ENCODE measurements at regions not wholly inside any gene's neighbourhood (a gene's known extent, or its start where the extent isn't known, plus 50 kb on each side); places are given as distances from the start of the nearest gene placed in this dataset.
"Not testable (repeated sequence)": the region's sequence is repeated elsewhere in the genome, so short reads cannot be mapped to it uniquely, and the experiment has no call there.

DNA sequence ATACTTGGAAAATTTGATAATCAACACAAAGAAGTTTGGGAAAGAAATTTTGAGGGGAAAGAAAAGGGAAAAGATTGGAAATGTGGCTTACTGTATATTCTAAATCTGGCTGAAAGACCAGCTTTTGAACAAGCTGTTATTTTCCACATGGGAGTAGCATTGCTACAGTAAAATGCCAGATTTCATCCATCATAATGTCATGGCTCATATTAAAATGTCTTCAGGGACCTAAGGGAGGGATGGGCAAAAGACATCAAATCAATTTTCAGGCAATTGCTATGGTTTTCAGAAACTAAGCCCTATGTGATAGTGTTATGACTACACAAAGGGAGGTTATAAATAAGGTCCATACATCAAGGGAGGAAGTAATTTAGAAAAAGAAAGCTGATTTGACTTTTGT lies 1116.9 kb upstream of the CELF2 start:
- DNase-seq (ENCODE audit: extremely low read depth in 1 of 2, low read depth in 1 of 2), result no peak

- DNase-seq (ENCODE audit: extremely low read depth in 1 of 2, low read depth in 1 of 2), result no peak
Measured at GRCh38 chr10:9901971-9902370, 1115.7 kb upstream of the CELF2 start.

DNA sequence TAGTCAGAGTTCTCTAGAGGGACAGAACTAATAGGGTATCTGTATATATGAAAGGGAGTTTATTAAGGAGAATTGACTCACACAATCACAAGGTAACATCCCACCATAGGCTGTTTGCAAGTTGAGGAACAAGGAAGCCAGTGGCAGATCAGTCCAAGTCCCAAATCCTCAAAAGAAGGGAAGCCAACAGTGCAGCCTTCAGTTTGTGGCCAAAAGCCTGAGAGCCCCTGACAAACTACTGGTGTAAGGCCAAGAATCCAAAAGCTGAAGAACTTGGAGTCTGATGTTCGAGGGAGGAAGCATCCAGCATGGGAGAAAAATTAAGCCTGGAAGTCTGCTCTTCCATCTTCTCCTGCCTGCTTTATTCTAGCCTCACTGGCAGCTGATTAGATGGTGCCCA lies 1107.2 kb upstream of the CELF2 start:
- DNase-seq (ENCODE audit: extremely low read depth in 1 of 2, low read depth in 1 of 2), result no peak

DNA sequence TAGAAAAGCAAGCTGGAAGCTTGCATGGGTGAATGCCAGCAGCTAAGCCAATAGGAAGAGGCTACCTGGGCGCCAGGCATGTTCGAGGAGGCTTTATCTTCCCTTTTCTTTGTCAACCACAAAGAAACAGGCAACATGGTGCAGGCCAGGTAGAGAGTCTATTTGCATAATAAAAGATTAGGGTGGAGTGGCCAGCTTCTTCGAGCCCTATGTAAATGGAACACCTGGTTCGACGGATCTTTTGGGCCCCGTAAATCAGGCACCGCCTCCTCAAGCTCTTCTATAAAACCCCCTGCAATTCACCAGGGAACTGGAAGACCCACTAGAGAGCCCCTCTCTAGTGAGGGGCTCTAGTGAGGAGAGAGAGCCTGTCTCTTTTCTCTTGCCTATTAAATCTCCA lies 1106.2 kb upstream of the CELF2 start:
- DNase-seq (ENCODE audit: extremely low read depth in 1 of 2, low read depth in 1 of 2), result no peak

DNA sequence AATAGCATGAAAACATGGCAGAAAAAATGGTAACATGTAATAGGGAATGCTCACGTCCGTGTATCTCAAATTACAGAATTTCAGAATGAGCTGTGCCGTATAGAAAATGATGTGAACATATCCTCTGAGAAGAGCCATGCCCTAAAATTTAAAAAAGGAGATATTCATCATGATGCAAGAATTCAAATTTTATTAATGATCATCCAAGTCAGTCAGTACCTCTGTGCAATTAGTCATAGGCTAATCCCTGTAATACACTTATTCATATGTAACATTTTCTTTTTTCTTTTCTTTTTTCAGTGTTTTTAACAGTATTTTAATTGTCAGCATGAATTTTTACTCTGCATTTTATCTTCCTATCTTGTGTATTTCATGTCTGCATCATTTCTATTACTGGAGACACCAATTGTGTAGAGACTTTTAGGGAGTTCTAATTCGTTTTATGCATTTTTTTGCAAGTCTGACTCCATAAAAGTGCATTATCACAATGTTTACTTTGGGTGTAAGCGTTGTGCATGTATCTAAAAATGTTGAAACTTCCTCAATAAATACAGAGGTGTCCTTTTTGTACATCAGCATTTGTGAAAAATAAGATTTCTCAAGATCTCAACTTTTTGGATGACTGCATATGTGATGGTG lies 1103.7 kb upstream of the CELF2 start:
- DNase-seq (ENCODE audit: extremely low read depth in 1 of 2, low read depth in 1 of 2), result no peak

GRCh38 chr10:9921544-9921943 lies 1096.1 kb upstream of the CELF2 start:
- DNase-seq (ENCODE audit: extremely low read depth in 1 of 2, low read depth in 1 of 2), result no peak

GRCh38 chr10:9922126-9922870 lies 1095.4 kb upstream of the CELF2 start:
- no peak for DNase-seq (ENCODE audit: extremely low read depth in 1 of 2, low read depth in 1 of 2)

GRCh38 chr10:9926003-9926402 lies 1091.7 kb upstream of the CELF2 start:
- DNase-seq (ENCODE audit: extremely low read depth in 1 of 2, low read depth in 1 of 2), result no peak

GRCh38 chr10:9926881-9927280 lies 1090.8 kb upstream of the CELF2 start:
- no peak for DNase-seq (ENCODE audit: extremely low read depth in 1 of 2, low read depth in 1 of 2)

GRCh38 chr10:9939716-9940115 lies 1078.0 kb upstream of the CELF2 start:
- no peak for DNase-seq (ENCODE audit: extremely low read depth in 1 of 2, low read depth in 1 of 2)

DNA sequence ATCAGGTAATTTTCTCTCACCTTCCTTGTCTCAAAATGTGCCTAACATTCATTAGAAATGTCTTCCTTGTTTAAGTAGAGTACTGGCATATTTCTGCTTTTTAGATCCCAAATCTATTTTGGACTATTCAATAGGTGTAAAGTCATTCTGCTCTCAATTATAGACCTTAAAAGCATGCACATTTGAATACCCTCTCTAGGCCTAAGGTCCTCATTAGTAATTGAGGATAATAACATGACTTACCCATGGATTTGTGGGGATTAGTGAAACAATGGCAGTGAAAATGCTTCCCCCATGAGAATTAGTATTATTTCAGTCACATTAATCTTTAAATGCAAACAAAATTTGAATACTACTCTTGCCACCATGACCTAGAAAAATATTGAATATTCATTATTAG lies 1073.0 kb upstream of the CELF2 start:
- no peak for DNase-seq (ENCODE audit: extremely low read depth in 1 of 2, low read depth in 1 of 2)

DNA sequence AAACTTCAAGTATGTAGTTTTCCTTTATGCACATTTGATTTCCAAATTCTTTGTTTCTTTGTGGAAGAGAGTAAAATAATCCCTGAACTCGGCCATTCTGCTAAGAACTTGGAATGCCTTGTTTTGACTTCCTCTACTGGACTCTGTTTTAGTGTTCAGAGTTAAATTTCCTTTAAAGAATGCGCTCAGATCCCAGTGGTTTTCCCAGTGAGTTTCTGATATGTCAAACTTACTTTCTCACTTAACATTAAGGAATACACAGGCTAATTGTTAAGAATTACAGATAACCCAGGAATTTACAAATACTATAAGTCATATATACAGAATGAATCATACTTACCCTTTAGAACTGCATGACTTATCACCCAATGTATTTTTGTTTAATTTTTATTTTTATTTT lies 1067.6 kb upstream of the CELF2 start:
- no peak for DNase-seq (ENCODE audit: extremely low read depth in 1 of 2, low read depth in 1 of 2)

DNA sequence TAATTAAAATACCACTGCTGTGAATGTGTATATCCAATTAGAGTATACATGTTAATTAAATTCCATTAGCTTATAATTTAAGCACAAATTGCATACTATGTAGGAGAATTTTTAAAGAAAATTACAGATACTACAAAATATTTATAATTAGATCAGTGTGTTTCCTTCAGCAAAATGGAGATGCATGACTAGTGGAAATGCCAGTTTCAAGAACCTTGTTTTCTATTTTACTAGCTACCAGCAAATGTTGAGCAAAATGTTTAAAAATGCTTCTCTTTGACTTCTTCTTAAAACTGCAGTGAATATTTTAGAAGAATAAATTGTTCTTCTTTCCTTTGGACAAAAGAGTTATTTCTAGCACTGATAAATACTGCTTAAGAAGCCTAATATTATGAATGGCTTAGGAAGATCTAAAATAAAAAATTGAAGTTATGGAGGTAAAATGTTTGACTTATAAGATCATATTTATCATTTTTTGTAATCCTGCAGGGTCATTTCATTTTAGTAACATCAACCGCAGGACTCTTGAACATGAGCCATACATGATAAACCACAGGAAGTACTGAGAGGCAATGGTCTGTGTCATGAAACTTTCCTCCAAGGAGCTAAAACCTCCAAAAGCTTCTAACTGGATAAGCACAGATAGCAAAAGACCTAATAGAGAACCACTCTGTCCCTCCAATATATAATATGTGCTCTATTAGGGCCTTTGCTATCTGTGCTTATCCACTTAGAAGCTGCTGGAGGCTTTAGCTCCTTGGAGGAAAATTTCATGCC lies 1066.0 kb upstream of the CELF2 start:
- no peak for DNase-seq (ENCODE audit: extremely low read depth in 1 of 2, low read depth in 1 of 2)

DNA sequence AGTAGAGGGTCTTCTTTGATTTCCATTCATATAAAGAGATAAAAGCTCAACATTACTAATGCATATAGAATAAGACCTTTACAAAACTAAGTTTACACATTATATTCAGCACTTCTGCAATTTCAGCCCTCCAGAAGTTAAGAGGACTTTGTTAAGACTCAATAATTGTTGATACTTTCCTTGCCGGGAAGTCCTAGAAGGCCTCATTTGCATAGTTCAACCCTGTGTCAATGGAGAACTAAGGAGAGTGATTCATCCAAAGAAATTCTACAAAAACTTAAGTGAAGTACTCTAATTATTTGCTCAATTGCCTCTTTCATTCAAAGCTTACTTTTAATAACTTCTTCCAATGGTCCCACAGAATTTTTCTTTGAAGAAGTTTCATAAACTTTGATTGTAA lies 1060.3 kb upstream of the CELF2 start:
- no peak for DNase-seq (ENCODE audit: extremely low read depth in 1 of 2, low read depth in 1 of 2)

GRCh38 chr10:9957876-9958275 lies 1059.8 kb upstream of the CELF2 start:
- not testable (repeated sequence) for DNase-seq (ENCODE audit: extremely low read depth in 1 of 2, low read depth in 1 of 2)

- DNase-seq (ENCODE audit: extremely low read depth in 1 of 2, low read depth in 1 of 2), result no peak
Measured at GRCh38 chr10:9965341-9965740, 1052.3 kb upstream of the CELF2 start.

DNA sequence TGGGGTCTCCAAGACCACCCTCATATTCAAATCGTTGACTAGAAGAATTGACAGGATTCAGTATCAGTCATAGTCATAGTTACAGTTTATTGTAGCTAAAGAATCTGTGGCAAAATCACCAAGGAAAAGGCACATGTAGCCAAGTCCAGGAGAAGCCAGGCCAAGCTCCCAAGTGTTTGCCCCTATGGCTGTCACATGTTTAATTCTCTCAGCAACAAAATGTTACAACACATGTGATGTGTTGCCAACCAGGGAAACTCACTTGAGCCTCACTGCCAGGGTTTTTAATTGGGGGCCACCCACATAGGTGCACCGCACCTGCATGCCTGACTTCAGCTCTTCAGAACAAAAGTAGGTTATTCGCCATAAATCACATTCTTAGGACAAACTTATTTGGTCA lies 1030.9 kb upstream of the CELF2 start:
- no peak for DNase-seq (ENCODE audit: extremely low read depth in 1 of 2, low read depth in 1 of 2)

DNA sequence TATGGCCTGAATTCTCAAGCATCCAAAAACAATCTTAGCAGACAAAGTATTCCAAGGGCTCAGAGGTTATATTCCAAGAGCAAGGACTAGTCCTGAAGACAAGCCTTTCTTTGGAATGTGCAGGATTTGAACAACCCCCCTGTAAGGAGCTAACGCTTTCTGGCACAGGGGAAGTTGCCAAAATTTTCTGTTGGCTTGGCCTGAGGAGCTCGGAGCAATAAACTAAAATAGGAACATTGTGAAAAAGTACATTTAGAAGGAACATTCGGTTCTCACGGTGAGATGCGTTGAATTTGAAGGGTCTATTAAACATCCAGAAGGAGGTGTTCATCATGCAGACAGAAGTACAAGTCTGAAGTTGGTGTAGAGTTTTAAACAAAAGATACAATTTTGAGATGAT lies 1030.5 kb upstream of the CELF2 start:
- no peak for DNase-seq (ENCODE audit: extremely low read depth in 1 of 2, low read depth in 1 of 2)

DNA sequence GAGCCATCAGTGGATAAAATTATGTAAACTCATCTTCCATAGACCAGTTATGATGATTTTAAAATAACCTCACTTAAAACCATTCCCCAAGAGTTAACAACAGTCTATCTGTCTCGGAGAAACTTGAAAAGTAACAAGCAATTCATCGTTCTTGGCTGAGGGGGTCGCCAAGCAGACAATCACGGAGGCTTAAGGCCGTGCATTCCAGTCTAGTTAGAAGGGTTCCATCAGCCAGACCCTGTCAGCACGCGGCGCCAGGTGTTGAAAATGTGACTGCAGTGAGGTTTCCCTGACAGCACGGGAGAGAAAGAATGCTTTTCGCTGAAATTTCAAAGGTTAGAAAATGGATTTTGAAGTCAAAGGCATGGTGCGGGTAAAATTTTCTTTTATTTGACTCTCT lies 1025.0 kb upstream of the CELF2 start:
- no peak for DNase-seq (ENCODE audit: extremely low read depth in 1 of 2, low read depth in 1 of 2)

GRCh38 chr10:9994131-9994530 lies 1023.5 kb upstream of the CELF2 start:
- DNase-seq (ENCODE audit: extremely low read depth in 1 of 2, low read depth in 1 of 2), result no peak

DNA sequence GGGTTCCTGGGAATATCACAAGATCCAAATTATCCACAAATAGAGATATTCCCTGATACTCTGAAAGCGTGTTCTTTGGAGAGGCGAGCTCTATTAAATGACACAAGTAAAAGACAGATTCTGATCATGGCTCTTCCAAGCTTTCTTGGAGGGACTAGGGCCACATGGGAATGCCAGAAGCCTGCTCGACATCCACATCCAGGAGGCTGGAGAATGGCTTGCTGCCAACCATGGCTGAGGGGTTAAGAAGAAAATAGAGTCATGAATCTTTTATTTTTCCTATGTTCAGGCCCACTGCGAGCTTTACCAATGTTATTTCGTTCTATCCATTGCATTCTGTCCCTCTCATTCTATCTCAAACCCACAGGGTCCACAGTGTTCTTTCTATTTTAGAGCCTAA lies 1018.0 kb upstream of the CELF2 start:
- DNase-seq (ENCODE audit: extremely low read depth in 1 of 2, low read depth in 1 of 2), result no peak

DNA sequence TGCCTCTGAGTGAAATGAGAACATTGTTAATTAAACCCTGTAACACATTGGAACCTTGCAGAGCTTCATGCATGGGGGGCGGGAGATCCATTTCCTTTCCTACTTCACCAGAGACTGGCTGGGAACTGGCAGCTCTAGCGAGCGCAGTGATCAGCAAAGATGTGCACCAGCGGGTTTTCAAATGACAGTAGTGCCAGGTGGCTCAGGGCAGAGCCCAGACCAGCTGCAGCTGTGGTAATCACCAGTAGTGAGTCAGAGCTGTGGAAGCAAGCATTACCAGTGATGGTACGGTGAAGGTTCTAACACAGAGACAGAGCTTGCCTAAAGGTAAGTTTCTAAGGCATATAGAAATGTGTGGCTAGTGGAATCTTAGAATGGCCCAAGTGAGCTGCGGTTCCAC lies 1009.7 kb upstream of the CELF2 start:
- DNase-seq (ENCODE audit: extremely low read depth in 1 of 2, low read depth in 1 of 2), result no peak

All from stimulated activated CD8-positive, alpha-beta memory T cell treated with anti-CD3 and anti-CD28 coated beads, Interleukin-7, amount 100 ng/mL, for 48 hours (primary cell).